ENCODE measurements at regions not wholly inside any gene's neighbourhood (a gene's known extent, or its start where the extent isn't known, plus 50 kb on each side); places are given as distances from the start of the nearest gene placed in this dataset.

GRCh38 chr9:11697126-11697525, 996.1 kb upstream of the TYRP1 start:
- TF ChIP-seq, protein P1, sequence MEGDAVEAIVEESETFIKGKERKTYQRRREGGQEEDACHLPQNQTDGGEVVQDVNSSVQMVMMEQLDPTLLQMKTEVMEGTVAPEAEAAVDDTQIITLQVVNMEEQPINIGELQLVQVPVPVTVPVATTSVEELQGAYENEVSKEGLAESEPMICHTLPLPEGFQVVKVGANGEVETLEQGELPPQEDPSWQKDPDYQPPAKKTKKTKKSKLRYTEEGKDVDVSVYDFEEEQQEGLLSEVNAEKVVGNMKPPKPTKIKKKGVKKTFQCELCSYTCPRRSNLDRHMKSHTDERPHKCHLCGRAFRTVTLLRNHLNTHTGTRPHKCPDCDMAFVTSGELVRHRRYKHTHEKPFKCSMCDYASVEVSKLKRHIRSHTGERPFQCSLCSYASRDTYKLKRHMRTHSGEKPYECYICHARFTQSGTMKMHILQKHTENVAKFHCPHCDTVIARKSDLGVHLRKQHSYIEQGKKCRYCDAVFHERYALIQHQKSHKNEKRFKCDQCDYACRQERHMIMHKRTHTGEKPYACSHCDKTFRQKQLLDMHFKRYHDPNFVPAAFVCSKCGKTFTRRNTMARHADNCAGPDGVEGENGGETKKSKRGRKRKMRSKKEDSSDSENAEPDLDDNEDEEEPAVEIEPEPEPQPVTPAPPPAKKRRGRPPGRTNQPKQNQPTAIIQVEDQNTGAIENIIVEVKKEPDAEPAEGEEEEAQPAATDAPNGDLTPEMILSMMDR (IDR thresholded peaks at IDR 0.05): no peak
- TF ChIP-seq POLR2A (IDR thresholded peaks at IDR 0.05): no peak
